ENCODE measurements at regions not wholly inside any gene's neighbourhood (a gene's known extent, or its start where the extent isn't known, plus 50 kb on each side); places are given as distances from the start of the nearest gene placed in this dataset.

DNA sequence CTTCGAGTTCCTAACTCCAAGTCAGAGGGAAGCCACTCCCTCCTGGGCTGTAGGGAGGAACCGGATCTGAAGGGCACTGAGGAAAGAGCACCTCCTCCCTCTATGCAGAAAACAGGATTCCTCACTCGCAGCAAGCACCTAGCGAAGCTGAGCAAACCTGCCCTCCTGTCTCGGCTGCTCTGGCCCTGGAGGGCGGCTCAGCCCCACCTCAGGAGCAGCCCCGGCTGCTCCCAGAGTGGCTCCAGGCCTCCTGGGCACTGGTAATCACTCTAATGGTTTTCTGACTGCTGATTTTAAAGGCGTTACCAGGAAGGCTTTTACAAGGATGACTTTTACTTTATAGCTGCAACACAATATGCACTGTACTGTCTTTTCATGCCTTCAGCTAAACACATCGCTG is 312.5 kb downstream of the TEX29 start:
- Histone ChIP-seq H3K4me3 (no peak overlapping the region), H3K9me3 (no peaks in the 10 kb centered on the region), H3K36me3 (no peaks in the 10 kb centered on the region), H3K4me1 (no peaks in the 10 kb centered on the region), H3K27me3 (peaks cover 0 to 7% (median 0%) of the 10 kb centered on the region in 3 donors), H3K27ac (no peak overlapping the region)
- TF ChIP-seq POLR2AphosphoS5 (IDR thresholded peaks at IDR 0.05) (no peak), POLR2A (IDR thresholded peaks at IDR 0.05) (no peak), EP300 (IDR thresholded peaks at IDR 0.05) (no peak)
- TF ChIP-seq, protein P1, sequence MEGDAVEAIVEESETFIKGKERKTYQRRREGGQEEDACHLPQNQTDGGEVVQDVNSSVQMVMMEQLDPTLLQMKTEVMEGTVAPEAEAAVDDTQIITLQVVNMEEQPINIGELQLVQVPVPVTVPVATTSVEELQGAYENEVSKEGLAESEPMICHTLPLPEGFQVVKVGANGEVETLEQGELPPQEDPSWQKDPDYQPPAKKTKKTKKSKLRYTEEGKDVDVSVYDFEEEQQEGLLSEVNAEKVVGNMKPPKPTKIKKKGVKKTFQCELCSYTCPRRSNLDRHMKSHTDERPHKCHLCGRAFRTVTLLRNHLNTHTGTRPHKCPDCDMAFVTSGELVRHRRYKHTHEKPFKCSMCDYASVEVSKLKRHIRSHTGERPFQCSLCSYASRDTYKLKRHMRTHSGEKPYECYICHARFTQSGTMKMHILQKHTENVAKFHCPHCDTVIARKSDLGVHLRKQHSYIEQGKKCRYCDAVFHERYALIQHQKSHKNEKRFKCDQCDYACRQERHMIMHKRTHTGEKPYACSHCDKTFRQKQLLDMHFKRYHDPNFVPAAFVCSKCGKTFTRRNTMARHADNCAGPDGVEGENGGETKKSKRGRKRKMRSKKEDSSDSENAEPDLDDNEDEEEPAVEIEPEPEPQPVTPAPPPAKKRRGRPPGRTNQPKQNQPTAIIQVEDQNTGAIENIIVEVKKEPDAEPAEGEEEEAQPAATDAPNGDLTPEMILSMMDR (IDR thresholded peaks at IDR 0.05), result no peak
- intact Hi-C loops (cut with DNase I), result no loop called here
- 12 to 52% methylated on average over 9 of the region's 9 CpGs for WGBS, 2 donors
- no peak for DNase-seq

DNA sequence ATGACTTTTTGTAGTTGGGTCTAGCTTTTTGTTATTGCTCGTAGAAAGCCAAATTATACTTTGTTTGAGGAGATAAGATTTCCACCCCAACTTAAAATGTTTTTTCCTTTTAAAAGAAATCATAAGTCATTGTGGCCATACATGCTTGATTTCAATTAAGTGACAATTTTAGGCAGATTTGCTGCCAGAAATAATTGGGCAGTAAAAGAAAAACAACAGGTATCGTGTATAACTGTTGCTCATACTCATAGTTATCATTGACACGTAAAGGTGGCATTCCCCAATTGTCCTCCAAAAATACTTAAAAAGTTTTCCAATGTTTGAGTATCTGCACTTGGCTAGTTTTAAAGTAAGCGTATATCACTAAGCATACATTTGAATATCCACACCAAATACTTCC is 313.0 kb downstream of the TEX29 start:
- Histone ChIP-seq H3K4me1 (no peaks in the 10 kb centered on the region), H3K27me3 (peaks cover 0 to 7% (median 0%) of the 10 kb centered on the region in 3 donors), H3K27ac (no peak overlapping the region), H3K9me3 (no peaks in the 10 kb centered on the region), H3K4me3 (no peak overlapping the region), H3K36me3 (no peaks in the 10 kb centered on the region)
- TF ChIP-seq POLR2AphosphoS5 (IDR thresholded peaks at IDR 0.05) (no peak), EP300 (IDR thresholded peaks at IDR 0.05) (no peak), POLR2A (IDR thresholded peaks at IDR 0.05) (no peak)
- TF ChIP-seq, protein P1 (IDR thresholded peaks at IDR 0.05), result no peak
- no peak for DNase-seq
- intact Hi-C loops (cut with DNase I), result no loop called here
- 64 to 79% methylated on average over 4 of the region's 4 CpGs for WGBS, 2 donors

DNA sequence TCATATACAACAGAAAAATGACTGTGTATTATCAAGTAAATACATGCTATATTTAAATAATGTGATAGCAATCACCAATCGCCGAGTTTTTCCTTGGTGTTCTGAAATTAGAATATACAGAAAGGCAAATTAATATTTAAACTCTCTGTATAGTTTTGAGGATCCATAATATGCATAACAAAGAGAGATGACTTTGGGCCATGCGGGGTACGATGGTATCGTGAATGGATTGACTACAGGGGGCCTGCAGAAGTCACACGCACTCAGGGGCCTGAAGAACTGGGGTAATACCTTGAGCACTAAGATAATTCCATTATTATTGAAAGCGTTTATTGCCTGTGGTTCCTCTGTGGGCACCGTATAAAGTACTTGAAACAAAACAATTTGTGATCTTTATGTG is 314.0 kb downstream of the TEX29 start:
- TF ChIP-seq POLR2A (IDR thresholded peaks at IDR 0.05) (no peak), EP300 (IDR thresholded peaks at IDR 0.05) (no peak), POLR2AphosphoS5 (IDR thresholded peaks at IDR 0.05) (no peak)
- TF ChIP-seq, protein P1 (IDR thresholded peaks at IDR 0.05), result no peak
- 86 to 90% methylated on average over 8 of the region's 8 CpGs for WGBS, 2 donors
- Histone ChIP-seq H3K27ac (no peak overlapping the region), H3K36me3 (no peaks in the 10 kb centered on the region), H3K27me3 (peaks cover 0 to 2% (median 0%) of the 10 kb centered on the region in 3 donors), H3K4me3 (no peak overlapping the region), H3K4me1 (no peaks in the 10 kb centered on the region), H3K9me3 (no peaks in the 10 kb centered on the region)
- DNase-seq, result no peak
- intact Hi-C loops (cut with DNase I), result no loop called here

DNA sequence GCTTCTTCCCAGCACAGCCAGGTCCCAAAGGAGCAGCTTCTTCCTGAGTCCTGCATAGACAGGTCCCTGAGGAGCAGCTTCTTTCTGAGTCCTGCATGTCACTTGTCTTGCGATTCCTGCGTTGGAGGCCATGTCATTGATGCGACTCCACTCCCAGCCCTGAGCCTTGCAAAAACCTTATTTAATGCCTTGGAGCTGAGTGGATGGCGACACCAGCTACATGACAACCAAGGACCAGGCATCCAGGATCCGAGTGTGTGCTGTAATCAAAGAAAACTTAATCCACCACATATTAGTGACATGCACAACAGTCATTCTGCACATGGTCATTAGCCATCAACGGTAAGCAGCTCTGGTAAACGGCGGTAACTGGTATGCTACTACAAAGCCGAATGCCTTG is 315.8 kb downstream of the TEX29 start:
- H3K9me3 ChIP-seq, result no peaks in the 10 kb centered on the region
- H3K36me3 ChIP-seq, result no peaks in the 10 kb centered on the region
- no peaks in the 10 kb centered on the region for H3K4me1 ChIP-seq
- H3K4me3 ChIP-seq, result no peak overlapping the region
- DNase-seq, result no peak
- 92 to 93% methylated on average over 9 of the region's 9 CpGs for WGBS, 2 donors
- intact Hi-C loops (cut with DNase I), result no loop called here
- TF ChIP-seq POLR2AphosphoS5 (IDR thresholded peaks at IDR 0.05) (no peak), POLR2A (IDR thresholded peaks at IDR 0.05) (no peak), EP300 (IDR thresholded peaks at IDR 0.05) (no peak)
- TF ChIP-seq, protein P1 (IDR thresholded peaks at IDR 0.05), result no peak
- H3K27me3 ChIP-seq, result peaks cover 0 to 2% (median 0%) of the 10 kb centered on the region in 3 donors
- no peak overlapping the region for H3K27ac ChIP-seq

DNA sequence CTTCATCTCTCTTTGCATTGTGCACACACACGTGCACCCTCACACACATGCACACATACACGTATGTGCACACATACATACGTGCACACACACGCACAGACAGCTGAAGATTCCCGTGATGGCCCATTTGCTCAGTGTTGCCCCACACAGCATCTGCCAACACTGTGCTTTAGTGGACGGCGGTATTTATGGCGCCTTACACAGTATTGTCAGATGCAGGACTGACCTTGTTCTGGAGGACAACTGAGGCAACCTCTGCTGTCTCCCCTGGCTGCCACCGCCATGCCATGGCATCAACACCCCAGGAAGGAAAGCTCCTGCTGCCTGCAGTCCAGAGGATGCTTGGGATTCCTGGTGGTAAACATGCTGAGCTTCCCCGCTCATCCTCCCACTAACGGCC is 316.4 kb downstream of the TEX29 start:
- TF ChIP-seq, protein P1 (IDR thresholded peaks at IDR 0.05), result no peak
- TF ChIP-seq POLR2AphosphoS5 (IDR thresholded peaks at IDR 0.05) (no peak), POLR2A (IDR thresholded peaks at IDR 0.05) (no peak), EP300 (IDR thresholded peaks at IDR 0.05) (no peak)
- Histone ChIP-seq H3K27ac (no peak overlapping the region), H3K4me3 (no peak overlapping the region), H3K27me3 (peaks cover 0 to 2% (median 0%) of the 10 kb centered on the region in 3 donors), H3K36me3 (no peaks in the 10 kb centered on the region), H3K9me3 (no peaks in the 10 kb centered on the region), H3K4me1 (no peaks in the 10 kb centered on the region)
- WGBS, 2 donors, result 89 to 90% methylated on average over 11 of the region's 11 CpGs
- intact Hi-C loops (cut with DNase I), result no loop called here
- peak; percentile 5 for DNase-seq

All from sigmoid colon (tissue), 6 donors.